HG03175 (cell line): ENCODE measurements at regions not wholly inside any gene's neighbourhood (a gene's known extent, or its start where the extent isn't known, plus 50 kb on each side); places are given as distances from the start of the nearest gene placed in this dataset.

Experiments
- ATAC-seq: cut with Tn5 transposase; IDR thresholded peaks from one replicate; pipeline ENCODE4 v1.9.1; 2021; ENCODE audit warnings: mild to moderate bottlenecking, moderate library complexity; ENCODE audit not compliant: unreplicated experiment

GRCh38 chr11:116643521-116643920, 129.3 kb downstream of the BUD13 start:
- no peak for ATAC-seq

GRCh38 chr11:116642902-116643301, 129.9 kb downstream of the BUD13 start:
- ATAC-seq: no peak

- no peak for ATAC-seq
These were observed 130.3 kb downstream of the BUD13 start for GRCh38 chr11:116642481-116642880.

- ATAC-seq: no peak
These were observed 131.2 kb downstream of the BUD13 start for GRCh38 chr11:116641561-116642045.

GRCh38 chr11:116640641-116641402, 132.0 kb downstream of the BUD13 start:
- no peak for ATAC-seq

DNA sequence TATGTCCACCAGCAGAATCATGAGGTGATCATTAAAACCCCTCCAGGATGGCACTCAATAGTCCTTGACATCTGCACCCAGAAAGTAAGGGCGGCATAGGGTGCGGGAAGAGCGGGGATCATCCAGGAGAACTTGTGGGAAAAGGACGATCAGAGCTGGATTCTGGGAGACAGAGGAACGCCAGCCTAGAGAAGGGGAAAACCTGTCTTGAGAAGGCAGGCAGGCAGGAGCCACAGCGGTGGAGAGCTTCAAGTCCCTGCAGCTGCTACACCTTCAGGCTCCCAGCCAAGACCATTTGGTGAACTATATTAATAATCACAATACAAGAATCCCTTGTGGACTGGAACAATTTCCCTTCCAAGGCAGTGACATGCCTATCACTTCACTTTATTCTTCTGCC, 134.3 kb downstream of the BUD13 start:
- no peak for ATAC-seq

- ATAC-seq: no peak
These were observed 135.0 kb downstream of the BUD13 start for GRCh38 chr11:116637766-116638165.

DNA sequence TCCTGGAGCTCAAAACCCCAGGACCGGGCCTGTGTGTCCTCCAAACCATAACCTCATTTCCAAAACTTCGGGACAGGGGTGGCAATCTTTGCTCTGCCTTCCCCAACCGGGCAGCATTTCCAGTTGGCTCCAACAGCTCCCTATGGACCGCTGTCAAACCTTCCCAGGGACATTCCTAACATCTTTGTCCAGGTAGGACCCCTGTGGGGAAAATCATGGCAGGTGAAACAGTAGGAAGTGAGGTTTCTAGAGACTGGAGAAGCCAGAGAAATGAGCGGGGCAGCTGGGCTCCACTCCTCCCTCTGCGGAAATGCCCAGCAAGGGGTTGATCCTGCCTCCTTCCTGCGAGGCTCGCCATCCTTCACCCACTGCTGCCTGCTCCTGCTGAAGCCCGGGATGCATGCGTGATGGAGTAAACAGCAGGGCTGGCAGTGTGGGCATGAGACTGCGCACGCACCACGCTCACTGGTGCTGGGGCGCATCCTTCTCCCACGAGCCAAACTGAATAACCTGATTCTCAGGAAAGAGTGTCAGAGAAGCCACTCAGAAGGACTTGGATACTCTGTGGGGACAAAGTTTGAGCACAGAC, 136.4 kb downstream of the BUD13 start:
- ATAC-seq: no peak

GRCh38 chr11:116631201-116631600, 141.6 kb downstream of the BUD13 start:
- no peak for ATAC-seq

DNA sequence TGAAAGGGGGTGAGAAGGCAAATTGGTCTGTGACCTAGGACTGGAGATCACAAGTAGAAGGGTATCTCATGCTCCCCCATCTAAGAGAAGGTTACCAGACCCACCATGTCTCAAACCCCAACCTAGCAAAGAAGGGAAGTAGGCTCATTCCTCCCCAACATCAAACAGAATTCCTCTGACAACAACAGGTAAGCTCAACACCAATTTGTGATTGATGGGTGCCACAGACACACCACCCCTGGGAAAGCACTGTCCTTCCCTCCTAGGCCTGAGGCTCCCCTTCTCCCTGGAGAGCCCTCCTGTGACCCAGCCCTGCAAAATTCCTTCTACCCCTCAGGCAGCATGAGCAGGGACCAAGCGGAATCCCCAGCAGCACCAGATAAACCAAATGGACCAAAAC, 154.3 kb downstream of the BUD13 start:
- ATAC-seq: no peak

- no peak for ATAC-seq
These were observed 157.4 kb downstream of the BUD13 start for GRCh38 chr11:116615211-116615865.

- no peak for ATAC-seq
These were observed 158.2 kb downstream of the BUD13 start for GRCh38 chr11:116614306-116615210.

GRCh38 chr11:116613206-116613875, 159.4 kb downstream of the BUD13 start:
- no peak for ATAC-seq

GRCh38 chr11:116611998-116612620, 160.7 kb downstream of the BUD13 start:
- no peak for ATAC-seq

- no peak for ATAC-seq
These were observed 162.6 kb downstream of the BUD13 start for GRCh38 chr11:116610190-116610589.

GRCh38 chr11:116607027-116607426, 165.8 kb downstream of the BUD13 start:
- no peak for ATAC-seq

GRCh38 chr11:116605543-116606459, 167.0 kb downstream of the BUD13 start:
- no peak for ATAC-seq

DNA sequence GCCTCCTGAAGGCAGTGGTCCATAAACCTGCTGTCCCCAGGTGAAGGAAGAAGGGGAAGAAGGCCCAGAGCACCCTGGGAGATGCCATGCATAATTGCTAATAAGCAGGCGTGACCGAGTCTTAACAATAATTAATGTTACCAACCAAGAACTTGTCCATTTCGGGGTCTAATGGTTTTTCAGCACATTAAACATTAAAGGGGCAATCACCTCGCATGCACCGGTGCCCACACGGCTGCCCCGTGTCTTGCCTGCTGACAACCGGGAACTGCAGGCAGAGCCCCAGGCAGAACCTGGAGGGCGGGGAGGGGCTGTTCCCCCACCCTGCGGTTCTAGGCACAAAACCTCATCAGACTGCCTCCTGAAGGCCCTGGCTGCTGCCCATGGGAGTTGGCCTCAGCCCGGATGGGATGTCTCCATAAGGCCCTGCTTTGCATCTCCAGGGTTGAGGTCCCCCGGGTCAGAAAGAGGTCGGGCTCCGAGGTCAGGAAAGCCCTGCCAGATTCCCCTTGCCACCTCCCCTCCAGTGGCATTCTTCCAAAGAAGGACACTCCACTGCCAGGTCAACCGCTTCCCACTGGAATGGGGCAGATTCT, 169.0 kb downstream of the BUD13 start:
- ATAC-seq: no peak

DNA sequence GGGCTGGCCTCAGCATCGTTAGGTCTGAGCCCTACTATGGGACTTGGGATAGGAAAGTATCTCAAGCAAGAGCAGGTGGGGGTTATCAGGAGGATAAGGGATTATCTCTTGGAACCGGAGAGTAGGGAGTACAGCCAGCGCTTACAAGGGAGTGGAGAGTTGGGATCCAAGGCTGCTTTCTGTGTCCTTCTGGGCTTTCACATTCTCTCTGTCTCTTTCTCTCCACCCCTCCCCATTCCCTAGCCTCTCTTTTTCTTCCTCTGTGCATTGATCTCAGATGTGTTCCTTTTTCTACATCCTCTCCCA, 170.2 kb downstream of the BUD13 start:
- no peak for ATAC-seq
